HG03039 (cell line): ENCODE measurements at regions not wholly inside any gene's neighbourhood (a gene's known extent, or its start where the extent isn't known, plus 50 kb on each side); places are given as distances from the start of the nearest gene placed in this dataset.
"Not testable (repeated sequence)": the region's sequence is repeated elsewhere in the genome, so short reads cannot be mapped to it uniquely, and the experiment has no call there.

Experiments used
- ATAC-seq: cut with Tn5 transposase; IDR thresholded peaks from one replicate; pipeline ENCODE4 v1.9.1; 2021; ENCODE audit warnings: mild to moderate bottlenecking, moderate library complexity; ENCODE audit not compliant: unreplicated experiment

- no peak for ATAC-seq
Measured at GRCh38 chr12:68422956-68423574, 90.9 kb upstream of the MDM1 start.

GRCh38 chr12:68425998-68426397, 93.8 kb upstream of the MDM1 start:
- ATAC-seq = no peak

- ATAC-seq = no peak
Measured at GRCh38 chr12:68428211-68428610, 96.0 kb upstream of the MDM1 start.

- ATAC-seq = no peak
Measured at GRCh38 chr12:68428724-68429501, 96.8 kb upstream of the MDM1 start.

GRCh38 chr12:68429696-68430095, 97.5 kb upstream of the MDM1 start:
- ATAC-seq = no peak

- ATAC-seq = no peak
Measured at GRCh38 chr12:68431786-68432185, 99.6 kb upstream of the MDM1 start.

- ATAC-seq = no peak
Measured at GRCh38 chr12:68432622-68433021, 100.5 kb upstream of the MDM1 start.

- no peak for ATAC-seq
Measured at GRCh38 chr12:68434391-68435298, 102.5 kb upstream of the MDM1 start.

GRCh38 chr12:68435299-68435637, 103.1 kb upstream of the MDM1 start:
- no peak for ATAC-seq

- no peak for ATAC-seq
Measured at GRCh38 chr12:68435816-68436215, 103.7 kb upstream of the MDM1 start.

GRCh38 chr12:68438601-68439000, 106.4 kb upstream of the MDM1 start:
- ATAC-seq = no peak

- ATAC-seq = no peak
Measured at GRCh38 chr12:68439368-68440045, 107.3 kb upstream of the MDM1 start.

GRCh38 chr12:68440068-68440581, 108.0 kb upstream of the MDM1 start:
- no peak for ATAC-seq

- no peak for ATAC-seq
Measured at GRCh38 chr12:68441167-68441566, 109.0 kb upstream of the MDM1 start.

GRCh38 chr12:68442353-68442972, 110.3 kb upstream of the MDM1 start:
- ATAC-seq = not testable (repeated sequence)

GRCh38 chr12:68443695-68444094, 111.5 kb upstream of the MDM1 start:
- ATAC-seq = not testable (repeated sequence)

- ATAC-seq = no peak
Measured at GRCh38 chr12:68445824-68446223, 113.7 kb upstream of the MDM1 start.

GRCh38 chr12:68446384-68446783, 114.2 kb upstream of the MDM1 start:
- no peak for ATAC-seq

- no peak for ATAC-seq
Measured at GRCh38 chr12:68446901-68447796, 115.0 kb upstream of the MDM1 start.
